HG03432 (cell line): ENCODE measurements at regions not wholly inside any gene's neighbourhood (a gene's known extent, or its start where the extent isn't known, plus 50 kb on each side); places are given as distances from the start of the nearest gene placed in this dataset.

Source experiments
- ATAC-seq: cut with Tn5 transposase; IDR thresholded peaks from one replicate; pipeline ENCODE4 v1.9.1; 2021; ENCODE audit warnings: mild to moderate bottlenecking, moderate library complexity; ENCODE audit not compliant: unreplicated experiment

- no peak for ATAC-seq
Measured at GRCh38 chr1:63710308-63710707, 63.5 kb upstream of the ROR1 start.

DNA sequence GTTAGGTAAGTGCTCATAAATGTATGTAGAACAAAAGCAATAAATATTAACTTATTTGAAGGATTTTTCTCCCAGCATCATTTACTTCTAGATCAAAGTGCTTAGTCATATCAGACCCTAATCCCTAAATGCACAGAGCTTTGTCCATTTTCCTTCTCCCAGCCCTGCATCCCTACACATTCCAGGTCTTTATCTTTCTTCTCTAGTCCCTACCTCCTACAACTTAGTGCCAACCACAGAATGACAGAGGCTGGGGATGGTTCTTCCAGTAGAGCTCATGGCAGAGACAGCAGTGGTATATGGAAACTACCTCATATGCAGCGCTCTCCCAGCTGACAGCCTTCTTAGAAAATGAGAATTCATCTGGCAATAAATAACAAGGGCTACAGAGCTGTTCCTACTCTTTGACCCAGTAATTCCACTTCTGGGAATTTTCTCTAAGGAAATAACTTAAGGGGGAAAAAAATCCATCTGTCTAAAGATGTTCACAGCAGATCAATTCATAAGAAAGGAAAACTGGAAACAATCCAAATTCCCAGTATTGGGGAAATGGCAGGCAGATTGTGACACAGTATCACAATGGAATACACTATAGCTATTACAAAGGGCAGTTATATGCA lies 62.9 kb upstream of the ROR1 start:
- ATAC-seq: no peak

- no peak for ATAC-seq
Measured at GRCh38 chr1:63713041-63713440, 60.8 kb upstream of the ROR1 start.

DNA sequence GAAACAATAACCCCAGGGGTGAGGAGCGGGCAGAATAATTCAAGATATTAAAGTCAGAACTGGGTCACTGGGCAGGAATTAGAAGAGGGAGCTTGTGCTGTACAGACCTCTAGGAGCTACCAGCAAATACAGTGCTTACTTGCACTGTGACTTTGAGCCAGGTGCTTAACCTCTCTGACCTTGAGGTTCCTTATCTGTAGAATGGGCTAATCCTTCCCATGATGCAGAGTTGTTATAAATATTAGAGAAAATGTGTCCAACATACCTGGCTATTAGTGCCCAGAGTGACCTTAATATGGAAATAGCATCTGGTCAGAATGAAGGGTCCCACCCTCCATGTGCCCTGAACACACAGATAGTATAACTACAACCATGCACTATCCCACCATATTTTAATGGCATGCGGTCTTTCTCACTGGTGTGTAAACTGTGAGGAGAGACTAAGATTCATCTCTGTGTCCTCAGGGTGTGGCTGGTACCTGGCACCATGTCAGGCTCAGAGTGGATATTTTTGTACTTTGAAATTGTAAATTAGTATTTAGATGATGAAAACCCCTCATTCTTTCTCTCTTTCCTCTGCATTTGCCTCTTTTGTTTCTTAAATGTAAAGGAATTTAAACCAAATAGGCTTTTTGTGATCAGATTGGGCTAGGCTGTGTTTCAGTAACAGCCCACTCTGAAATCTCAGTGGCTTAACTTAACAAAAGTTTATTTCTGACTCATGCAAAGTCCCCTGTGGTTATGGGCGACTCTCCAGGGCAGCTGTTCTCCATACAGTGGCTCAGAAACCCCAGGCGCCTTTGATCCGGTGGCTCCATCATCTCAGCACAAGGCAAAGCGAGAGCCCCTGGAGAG lies 60.0 kb upstream of the ROR1 start:
- peak; percentile 66 for ATAC-seq

DNA sequence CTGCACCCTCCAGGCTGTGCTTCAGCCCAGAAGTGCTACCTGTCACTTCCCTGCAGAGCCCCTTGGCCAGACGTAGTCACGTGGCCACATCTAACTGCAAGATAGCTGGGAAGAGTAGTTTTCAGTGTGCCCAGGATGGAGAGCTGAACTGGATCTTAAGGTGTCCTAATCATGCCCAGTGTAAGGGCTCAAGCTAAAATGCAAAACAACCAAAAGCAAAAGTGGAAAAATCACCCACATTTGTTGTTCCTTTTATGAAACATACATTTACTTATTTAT lies 59.4 kb upstream of the ROR1 start:
- no peak for ATAC-seq

DNA sequence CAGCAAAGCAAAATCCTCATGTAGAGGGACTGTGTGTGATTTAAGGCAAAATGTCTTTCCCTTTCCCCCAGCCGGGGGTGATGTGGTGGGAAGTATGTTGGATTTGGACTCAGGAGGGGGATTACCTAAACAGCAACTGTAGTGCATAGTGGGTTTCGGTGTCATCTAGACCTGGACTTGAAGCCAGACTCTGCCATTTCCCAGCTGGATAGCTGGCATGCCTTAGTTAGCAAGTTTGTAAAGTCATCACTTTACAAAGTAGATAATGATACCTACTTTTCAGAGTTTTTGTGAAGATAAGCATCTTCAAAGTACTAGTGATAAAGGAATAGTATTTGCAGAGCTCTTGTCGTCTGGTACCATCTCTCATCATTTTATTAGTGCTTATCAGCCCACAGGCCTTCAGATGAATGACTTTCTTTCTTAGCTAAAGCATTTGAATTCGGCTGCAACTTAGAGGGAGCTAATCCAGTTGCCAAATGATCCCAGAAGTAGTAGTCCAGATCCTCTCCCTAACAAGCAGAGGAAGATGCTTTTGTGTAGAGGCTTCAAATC lies 56.2 kb upstream of the ROR1 start:
- no peak for ATAC-seq

DNA sequence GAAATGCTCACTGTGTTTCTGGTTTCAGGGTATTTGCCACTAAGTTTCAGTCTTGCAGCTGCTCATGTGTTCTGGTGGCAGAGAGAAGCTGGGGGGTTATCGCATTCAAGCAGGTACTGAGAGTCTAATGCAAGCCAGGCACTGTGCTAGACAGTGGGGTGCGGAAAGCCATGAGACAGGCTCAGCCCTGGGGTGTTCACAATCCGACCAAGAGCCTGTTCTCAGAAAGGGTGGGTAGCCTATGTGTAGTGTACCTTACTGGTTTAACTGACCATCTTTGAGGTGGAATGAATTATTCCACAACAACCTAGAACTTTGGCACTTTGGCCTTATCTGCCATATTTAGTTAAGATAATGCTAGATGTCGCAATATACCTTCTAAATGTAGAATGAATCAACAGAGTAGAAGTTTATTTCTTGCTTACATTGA lies 55.3 kb upstream of the ROR1 start:
- ATAC-seq: no peak

DNA sequence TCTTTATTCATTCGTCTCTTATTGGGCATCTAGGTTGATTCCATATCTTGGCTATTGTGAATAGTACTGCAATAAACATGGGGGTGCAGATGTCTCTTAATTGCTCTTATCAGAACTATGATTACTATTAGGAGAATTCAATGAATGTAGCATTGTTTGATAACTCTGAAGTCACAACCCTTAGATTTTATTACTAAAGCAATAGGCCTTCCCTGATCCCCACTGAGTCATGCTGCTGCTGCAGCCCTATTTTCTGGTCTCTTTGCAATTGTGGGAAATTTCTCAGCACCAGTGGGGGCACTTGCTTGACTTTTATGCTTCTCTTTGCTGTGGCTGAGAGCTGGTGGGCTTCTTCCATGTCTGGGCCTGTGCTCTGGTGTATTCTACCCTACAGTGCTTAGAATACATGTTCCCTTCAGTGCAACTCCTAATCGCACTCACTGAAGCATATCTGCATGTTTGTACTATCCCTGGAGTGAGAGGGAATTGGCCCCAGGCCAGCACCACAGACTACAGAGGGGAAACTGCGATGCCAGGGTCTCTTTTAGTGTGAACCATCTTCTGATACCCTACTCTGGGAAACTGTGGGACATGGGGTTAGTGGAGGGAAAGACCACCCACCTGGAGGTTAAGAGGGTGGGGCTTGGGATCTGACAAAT lies 52.2 kb upstream of the ROR1 start:
- ATAC-seq: no peak

DNA sequence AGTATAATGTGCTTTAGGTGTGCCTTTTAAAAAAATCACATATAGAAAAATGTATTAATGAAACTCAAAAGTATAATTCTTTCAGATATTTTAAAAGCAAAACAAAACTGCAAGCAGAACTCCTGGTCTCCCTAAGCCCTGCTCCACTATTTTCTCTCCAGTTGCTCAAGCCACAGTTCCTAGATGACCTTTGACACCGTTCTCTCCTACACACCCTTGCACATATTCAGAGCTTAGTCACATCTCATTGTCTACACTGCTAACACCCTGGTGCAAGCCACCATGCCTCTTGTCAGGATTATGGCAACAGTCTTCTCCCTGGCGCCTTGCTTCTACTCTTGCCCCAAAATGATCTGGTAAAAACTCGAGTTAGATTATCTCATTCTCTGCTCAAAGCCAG lies 50.2 kb upstream of the ROR1 start:
- ATAC-seq: no peak
